ENCODE measurements at regions not wholly inside any gene's neighbourhood (a gene's known extent, or its start where the extent isn't known, plus 50 kb on each side); places are given as distances from the start of the nearest gene placed in this dataset.
"Not testable (repeated sequence)": the region's sequence is repeated elsewhere in the genome, so short reads cannot be mapped to it uniquely, and the experiment has no call there.

GRCh38 chr11:80727315-80727714, 1286.5 kb upstream of the TENM4 start:
- no peak for DNase-seq

- no peak for DNase-seq
These were observed 1285.4 kb upstream of the TENM4 start for GRCh38 chr11:80726236-80726635.

DNA sequence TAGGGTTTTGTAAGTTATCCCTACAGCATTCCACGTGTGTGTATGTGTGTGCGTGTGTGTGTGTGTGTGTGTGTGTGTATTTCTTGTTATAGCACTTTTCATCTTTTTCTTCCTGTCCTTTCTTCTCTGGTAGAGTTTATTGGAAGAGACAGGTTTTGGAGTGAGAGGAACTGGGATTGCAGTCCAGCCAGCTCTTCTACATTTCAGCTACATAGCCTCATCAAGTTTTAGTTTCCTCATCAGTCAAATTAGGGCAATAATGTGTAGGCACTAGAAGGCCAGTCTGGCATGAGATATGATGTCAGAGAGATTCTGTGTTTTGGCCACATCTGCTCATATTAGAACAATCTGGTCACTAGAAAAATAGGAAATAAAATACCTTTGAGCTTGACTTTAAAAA, 1283.5 kb upstream of the TENM4 start:
- no peak for DNase-seq

DNA sequence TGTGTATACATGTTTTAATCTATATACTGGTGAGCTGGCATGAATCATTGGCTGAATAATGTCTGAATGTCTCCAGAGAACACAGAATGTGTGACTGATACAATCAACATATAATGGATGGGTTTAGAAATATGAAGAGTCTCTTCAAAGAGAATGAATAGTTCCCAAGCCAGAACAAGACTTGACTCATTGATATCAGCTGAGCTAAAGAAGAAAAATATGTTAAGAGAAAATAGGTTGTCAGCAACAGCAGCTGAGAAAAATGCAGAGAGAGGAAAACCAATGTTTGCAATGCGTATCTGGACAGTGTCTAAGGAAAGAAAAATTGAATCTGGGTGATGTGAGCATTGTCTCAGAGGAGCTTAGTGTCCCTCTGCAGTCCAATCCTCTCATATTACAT, 1281.8 kb upstream of the TENM4 start:
- no peak for DNase-seq

DNA sequence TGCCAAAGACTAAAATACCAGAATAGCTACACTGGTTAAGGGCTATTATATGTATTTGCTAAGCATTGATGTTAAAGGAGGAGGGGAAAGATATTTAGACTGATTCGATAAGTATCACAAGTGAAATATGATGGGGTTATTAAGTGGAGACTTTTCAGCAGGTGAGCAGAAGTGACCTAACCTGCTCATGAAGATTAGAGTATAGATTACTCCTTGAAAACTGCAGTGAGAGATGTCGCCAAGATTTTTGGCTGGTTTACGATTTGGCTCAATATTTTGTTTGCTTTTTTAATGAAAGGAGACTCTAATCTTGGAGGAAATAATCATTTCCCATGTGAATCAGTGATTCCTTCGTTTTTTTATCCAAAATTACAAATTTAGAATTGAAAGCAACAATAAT, 1279.5 kb upstream of the TENM4 start:
- no peak for DNase-seq

DNA sequence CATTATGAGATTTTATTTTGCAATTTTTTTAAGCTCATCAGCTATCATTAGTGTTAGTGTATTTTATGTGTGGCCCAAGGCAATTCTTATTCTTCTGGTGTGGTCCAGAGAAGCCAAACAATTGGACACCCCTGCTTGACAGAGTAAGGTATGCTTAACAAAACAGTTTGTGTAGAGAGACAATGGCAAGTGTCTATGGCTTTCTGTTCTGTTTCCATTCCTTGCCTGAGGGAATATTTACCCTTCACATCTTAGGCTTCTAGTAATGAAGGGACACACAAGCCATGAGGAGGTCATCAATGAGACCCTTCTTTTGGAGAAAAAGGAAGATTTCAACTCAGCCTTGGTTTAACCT, 1278.4 kb upstream of the TENM4 start:
- DNase-seq, result no peak

GRCh38 chr11:80718611-80719291, 1277.9 kb upstream of the TENM4 start:
- no peak for DNase-seq

GRCh38 chr11:80702264-80702663, 1261.4 kb upstream of the TENM4 start:
- DNase-seq, result no peak

GRCh38 chr11:80700386-80700785, 1259.6 kb upstream of the TENM4 start:
- DNase-seq, result no peak

GRCh38 chr11:80699406-80700177, 1258.8 kb upstream of the TENM4 start:
- DNase-seq, result not testable (repeated sequence)

DNA sequence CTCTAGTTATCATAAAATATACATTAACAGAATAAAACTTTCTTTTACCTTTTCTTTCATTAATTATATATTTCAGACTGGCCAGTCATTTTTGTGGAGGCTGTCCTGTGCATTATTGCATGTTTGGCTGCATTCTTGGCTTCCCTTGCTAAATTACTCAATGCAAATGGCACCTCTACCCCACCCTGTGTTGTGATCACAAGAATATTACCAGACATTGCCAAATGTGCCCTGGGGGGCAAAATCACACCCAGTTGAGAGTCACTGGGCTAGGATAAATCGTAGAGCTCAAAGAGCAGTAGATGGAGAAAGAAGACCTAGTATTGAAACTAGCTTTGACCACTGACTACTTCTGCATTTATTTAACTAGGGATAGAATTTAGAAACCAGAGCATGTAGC, 1257.8 kb upstream of the TENM4 start:
- DNase-seq, result no peak

DNA sequence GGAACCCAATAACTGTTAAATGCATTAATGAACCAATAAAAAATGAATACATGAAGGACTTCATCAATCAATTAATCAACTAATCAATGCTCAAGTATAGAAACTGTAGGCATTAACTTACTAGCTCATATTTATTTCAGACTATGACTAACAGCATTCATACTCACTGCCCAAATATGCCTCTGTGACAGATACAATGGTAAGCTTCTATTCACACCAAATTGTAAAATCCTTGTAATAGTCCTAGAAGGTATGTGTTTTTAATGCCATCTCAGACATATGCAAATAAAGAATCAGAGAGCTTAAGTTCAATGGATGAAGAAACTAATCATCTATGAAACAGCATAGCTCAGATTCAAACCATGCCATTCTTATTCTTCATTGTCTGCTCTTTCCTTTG, 1253.6 kb upstream of the TENM4 start:
- DNase-seq, result no peak

DNA sequence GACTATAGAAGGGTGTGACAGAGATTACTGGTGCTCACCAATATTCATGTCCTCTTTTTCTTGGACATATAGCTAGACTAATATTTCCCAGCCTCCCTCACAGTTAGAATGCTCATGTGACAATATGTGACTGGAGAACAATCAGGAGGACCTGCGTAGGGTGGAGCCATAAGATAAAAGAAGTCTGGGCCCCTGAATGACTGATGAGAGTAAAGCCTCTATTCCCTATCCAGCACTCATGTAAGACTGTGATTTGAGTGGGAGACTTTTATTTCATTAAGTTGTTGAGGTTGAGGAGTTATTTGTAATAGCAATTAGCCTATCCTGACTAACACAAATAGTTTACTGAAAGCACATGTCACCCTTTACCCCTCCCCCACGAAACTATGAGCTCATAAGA, 1247.1 kb upstream of the TENM4 start:
- DNase-seq, result no peak

DNA sequence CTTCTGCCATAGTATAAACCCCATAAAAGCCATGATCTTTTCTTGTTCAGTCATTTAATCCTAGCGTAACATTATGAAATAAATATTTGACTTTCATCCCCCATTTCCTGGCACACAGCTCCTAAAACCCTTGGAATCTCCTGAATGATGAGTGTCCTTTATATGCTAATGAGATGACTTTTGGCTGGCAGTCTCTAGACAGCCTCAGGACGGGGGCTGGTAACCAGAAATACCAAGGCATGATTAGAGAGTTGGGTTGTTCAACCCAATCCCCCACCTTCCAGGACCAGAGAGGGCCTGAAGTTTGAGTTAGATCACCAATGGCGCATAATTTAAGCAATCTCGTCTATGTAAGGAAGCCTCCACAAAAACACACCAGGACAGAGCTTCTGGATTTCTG, 1246.1 kb upstream of the TENM4 start:
- no peak for DNase-seq

DNA sequence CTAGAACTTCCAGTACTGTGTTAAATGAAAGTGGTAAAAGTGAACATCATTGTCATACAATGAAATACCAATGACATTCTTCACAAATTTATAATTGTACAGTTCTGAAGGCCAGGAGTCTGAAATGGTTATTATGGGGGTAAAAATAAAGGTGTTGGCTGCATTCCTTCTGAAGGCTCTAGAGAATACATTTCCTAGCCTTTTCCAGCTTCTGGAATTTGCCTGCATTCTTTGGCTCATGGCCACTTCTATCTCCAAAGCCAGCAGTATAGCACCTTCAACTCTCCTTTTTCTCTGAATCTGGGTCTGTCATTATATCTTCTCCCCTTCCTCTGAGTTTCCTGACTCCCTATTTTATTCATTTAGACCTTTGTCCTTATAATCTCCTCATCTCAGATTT, 1232.7 kb upstream of the TENM4 start:
- DNase-seq, result no peak

- no peak for DNase-seq
These were observed 1228.8 kb upstream of the TENM4 start for GRCh38 chr11:80669620-80670019.

- DNase-seq, result no peak
These were observed 1227.2 kb upstream of the TENM4 start for GRCh38 chr11:80668039-80668438.

GRCh38 chr11:80655834-80656233, 1215.0 kb upstream of the TENM4 start:
- no peak for DNase-seq

DNA sequence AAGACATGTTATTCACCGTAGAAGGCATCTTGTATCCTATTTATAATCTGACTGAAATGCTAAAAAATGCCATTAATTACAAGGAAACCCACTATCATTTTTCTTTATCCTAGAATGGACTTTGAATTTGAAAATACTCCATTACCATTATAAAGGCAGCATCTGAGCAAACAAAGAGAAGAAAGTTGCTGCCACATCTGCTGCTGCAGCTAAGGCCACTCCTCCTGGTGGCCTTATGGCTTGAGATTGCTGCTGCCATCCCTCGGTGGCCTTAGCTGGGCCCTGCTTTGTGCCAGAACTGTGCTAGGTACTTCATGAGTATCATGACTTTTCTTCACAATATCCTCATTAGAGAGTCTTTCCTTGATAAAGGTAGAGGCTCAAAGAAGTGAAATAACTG, 1210.1 kb upstream of the TENM4 start:
- no peak for DNase-seq

DNA sequence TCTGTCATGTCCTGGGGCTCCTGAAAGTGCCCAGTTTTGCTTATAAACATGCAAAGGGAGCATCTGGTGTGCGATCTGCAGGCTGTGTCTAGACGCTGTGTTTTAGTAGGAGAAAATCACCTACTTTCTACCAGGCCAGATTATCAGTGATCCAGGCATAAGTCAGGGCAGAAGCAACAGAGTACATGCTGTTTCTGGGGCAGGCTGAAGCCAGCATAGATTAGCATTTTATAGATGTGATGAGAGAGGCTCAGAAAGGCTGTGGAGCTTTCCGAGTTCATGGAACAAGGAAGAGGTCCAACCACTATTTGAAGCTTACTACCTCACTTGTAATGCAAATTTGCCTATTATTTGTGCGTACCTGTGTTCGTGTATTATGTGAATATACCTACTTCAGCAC, 1208.4 kb upstream of the TENM4 start:
- no peak for DNase-seq

DNA sequence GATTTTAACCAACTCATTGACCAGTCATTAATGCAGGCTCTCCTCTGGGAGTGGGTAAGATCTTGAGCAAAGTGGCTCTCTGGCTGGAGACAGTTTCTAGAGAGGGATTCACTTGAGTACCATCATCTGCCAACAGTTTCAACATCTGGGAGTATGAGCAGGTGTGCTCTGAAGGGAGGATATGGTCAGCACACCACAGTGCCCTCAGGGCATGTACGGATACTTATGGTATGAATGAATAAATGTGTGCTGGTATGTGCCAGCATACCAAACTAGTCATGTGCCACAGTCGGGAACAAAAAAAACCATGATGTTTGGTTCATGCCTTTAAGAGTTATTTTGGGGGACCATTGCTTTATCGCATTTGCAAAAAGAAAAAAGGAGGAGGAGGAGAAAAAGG, 1197.5 kb upstream of the TENM4 start:
- DNase-seq, result no peak

DNA sequence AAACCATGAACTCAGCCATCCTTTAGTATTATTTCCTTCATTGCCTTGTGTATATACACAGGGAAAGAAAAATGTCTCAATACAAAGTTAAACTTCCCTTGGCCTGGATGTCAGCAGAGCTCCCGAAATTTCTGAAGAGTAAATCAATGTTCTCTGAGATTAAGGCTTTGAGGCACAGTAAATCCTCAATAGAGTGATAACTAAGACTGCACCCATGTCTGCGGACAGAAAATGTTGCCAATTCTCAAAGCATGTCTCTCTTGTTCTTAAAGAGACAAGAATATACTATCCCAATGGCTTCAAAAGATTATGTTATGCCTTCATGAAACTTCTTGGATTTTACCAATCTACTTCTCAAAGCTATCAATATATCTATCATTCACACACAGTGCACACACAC, 1196.7 kb upstream of the TENM4 start:
- no peak for DNase-seq

GRCh38 chr11:80636999-80637398, 1196.2 kb upstream of the TENM4 start:
- DNase-seq, result no peak

- no peak for DNase-seq
These were observed 1194.3 kb upstream of the TENM4 start for GRCh38 chr11:80635178-80635577.

GRCh38 chr11:80632691-80633090, 1191.9 kb upstream of the TENM4 start:
- no peak for DNase-seq
